ENCODE measurements at regions not wholly inside any gene's neighbourhood (a gene's known extent, or its start where the extent isn't known, plus 50 kb on each side); places are given as distances from the start of the nearest gene placed in this dataset.

DNA sequence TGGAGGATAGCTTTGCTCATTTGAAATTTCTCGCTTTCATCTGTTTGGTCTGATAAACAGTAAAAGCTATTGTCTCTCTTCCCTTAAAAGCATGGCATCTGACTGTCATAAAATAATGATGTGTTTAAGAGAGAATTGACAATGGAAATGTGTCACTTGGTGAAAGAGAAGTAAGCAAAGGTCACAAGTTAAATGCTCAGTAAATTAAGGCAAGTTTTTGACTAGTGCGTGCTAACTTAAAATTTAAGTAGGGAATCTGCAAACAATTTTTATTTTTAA lies 161.6 kb upstream of the ANKRD50 start:
- no peak for TF ChIP-seq CTCF (IDR thresholded peaks at IDR 0.05; ENCODE audit: insufficient read depth, low read length, poor library complexity, severe bottlenecking)
- Histone ChIP-seq H3K36me3 (ENCODE audit: control insufficient read depth, insufficient read depth, low read length) (no peaks in the 10 kb centered on the region), H3K4me3 (replicated peaks; ENCODE audit: low read depth, low read length) (no peak overlapping the region), H3K27me3 (replicated peaks; ENCODE audit: control insufficient read depth, insufficient read depth, low read length) (no peaks in the 10 kb centered on the region)
- no peak for DNase-seq (ENCODE audit: extremely low read depth, insufficient read length)

DNA sequence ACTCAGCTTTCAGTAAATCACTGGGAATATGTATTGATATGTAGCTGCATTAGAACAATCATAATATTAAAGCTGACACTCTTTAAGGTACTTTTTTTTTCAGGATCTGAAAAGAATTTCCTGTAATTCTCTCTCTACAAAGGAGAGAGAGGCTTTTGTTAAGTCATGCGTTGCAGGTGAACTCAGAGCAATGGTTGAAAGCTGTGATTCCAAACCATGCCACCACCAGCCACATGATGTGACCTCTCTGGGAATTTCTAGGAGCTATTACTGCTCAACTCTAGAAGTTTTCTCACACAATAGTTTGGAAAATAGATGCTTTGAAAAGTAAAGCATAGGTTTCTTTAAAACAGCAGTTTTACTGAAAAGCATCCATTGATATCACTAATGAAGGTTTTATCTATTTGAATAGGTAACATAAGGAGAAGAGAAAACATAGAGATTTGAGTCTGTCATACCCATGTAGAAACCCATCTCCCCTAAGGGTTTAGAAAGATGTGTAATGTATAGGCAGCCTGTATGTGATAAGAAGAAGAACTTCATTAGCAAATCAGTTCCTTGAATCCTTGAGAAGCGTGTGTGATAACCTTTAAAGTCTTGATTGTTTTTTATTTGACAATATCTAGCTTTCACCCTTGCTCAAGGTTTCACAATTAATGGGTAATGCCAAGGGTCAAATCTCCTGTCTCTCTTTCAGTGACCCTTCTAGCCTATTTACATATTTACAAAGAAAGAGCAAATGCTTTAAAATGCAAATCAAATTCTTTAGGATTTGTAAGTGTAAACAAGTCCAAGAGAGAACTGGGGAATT lies 161.0 kb upstream of the ANKRD50 start:
- no peak for DNase-seq (ENCODE audit: extremely low read depth, insufficient read length)
- no peaks in the 10 kb centered on the region for H3K36me3 ChIP-seq (ENCODE audit: control insufficient read depth, insufficient read depth, low read length)
- no peak for TF ChIP-seq CTCF (IDR thresholded peaks at IDR 0.05; ENCODE audit: insufficient read depth, low read length, poor library complexity, severe bottlenecking)
- H3K27me3 ChIP-seq (replicated peaks; ENCODE audit: control insufficient read depth, insufficient read depth, low read length): no peaks in the 10 kb centered on the region
- H3K4me3 ChIP-seq (replicated peaks; ENCODE audit: low read depth, low read length): no peak overlapping the region

GRCh38 chr4:124872659-124873058 lies 160.1 kb upstream of the ANKRD50 start:
- no peak for DNase-seq (ENCODE audit: extremely low read depth, insufficient read length)
- Histone ChIP-seq H3K4me3 (replicated peaks; ENCODE audit: low read depth, low read length) (no peak overlapping the region), H3K27me3 (replicated peaks; ENCODE audit: control insufficient read depth, insufficient read depth, low read length) (no peaks in the 10 kb centered on the region), H3K36me3 (ENCODE audit: control insufficient read depth, insufficient read depth, low read length) (no peaks in the 10 kb centered on the region)
- no peak for TF ChIP-seq CTCF (IDR thresholded peaks at IDR 0.05; ENCODE audit: insufficient read depth, low read length, poor library complexity, severe bottlenecking)

DNA sequence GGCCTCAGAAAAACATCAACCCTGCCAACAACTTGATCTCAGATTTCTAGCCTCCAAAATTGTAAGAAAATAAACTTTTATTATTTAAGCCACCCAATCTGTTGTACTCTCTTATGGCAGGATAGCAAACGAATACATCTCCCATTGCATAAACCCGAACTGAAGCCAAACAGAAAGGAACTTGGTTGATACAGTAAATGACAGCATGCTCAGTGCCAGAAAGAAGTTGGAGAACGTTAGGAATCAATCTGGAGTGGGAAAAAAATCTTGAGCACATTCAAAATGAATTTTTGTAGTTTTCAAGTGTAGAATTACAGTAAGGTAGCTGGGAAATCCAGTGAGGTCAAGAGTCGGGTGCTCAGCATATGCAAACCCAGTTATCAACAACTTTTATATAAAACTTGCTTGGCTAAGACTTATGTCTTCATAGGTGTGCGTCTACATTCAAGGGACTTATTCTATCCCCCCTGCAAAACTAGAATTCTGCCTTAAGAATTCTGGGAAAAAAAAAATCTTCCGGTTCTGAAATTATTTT lies 157.5 kb upstream of the ANKRD50 start:
- Histone ChIP-seq H3K27me3 (replicated peaks; ENCODE audit: control insufficient read depth, insufficient read depth, low read length) (no peaks in the 10 kb centered on the region), H3K36me3 (ENCODE audit: control insufficient read depth, insufficient read depth, low read length) (no peaks in the 10 kb centered on the region), H3K4me3 (replicated peaks; ENCODE audit: low read depth, low read length) (no peak overlapping the region)
- no peak for DNase-seq (ENCODE audit: extremely low read depth, insufficient read length)
- TF ChIP-seq CTCF (IDR thresholded peaks at IDR 0.05; ENCODE audit: insufficient read depth, low read length, poor library complexity, severe bottlenecking): no peak

GRCh38 chr4:124868495-124868894 lies 156.0 kb upstream of the ANKRD50 start:
- Histone ChIP-seq H3K36me3 (ENCODE audit: control insufficient read depth, insufficient read depth, low read length) (no peaks in the 10 kb centered on the region), H3K4me3 (replicated peaks; ENCODE audit: low read depth, low read length) (no peak overlapping the region), H3K27me3 (replicated peaks; ENCODE audit: control insufficient read depth, insufficient read depth, low read length) (no peaks in the 10 kb centered on the region)
- no peak for TF ChIP-seq CTCF (IDR thresholded peaks at IDR 0.05; ENCODE audit: insufficient read depth, low read length, poor library complexity, severe bottlenecking)
- no peak for DNase-seq (ENCODE audit: extremely low read depth, insufficient read length)
